Thyroid gland (tissue), 4 donors: ENCODE measurements at regions not wholly inside any gene's neighbourhood (a gene's known extent, or its start where the extent isn't known, plus 50 kb on each side); places are given as distances from the start of the nearest gene placed in this dataset.

ENCODE experiments used
- POLR2A ChIP-seq, 2 donors: fragments of 450-650 bp; IDR thresholded peaks; one replicate each; pipeline ENCODE4 v1.6.1; 2017; ENCODE audit warnings: antibody characterized with exemption in 2 of 2, mild to moderate bottlenecking in 2 of 2, moderate library complexity in 1 of 2
- TF ChIP-seq, protein P1 (sequence below), 6 experiments: fragments of 200-600 bp in 3 of 6; fragments of 450-650 bp in 3 of 6; sonication (generic) in 3 of 6; IDR thresholded peaks; one replicate each; pipeline ENCODE4 v1.5.1; 2016 to 2019; ENCODE audit warnings: antibody characterized with exemption in 6 of 6, mild to moderate bottlenecking in 2 of 6, inconsistent platforms in 1 of 6, moderate library complexity in 1 of 6

DNA sequence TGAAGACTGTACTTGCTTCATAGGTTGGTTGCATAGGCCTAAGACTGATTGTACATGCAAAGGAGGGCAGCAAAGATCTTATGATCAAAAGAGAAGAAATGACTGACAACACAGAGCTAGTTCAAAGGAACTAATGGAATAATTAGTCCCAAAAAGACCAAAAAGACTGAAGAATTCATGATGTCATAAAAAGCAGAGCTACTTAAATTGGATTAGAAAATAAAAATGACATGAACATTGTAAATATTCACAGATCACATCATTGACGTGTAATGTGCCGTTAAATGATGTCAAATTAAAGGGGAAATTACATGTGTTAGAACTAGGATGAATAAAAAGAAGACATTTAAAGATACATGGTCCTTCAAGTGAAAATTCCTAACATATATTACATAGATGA, 616.8 kb downstream of the NR4A2 start:
- TF ChIP-seq, protein P1, sequence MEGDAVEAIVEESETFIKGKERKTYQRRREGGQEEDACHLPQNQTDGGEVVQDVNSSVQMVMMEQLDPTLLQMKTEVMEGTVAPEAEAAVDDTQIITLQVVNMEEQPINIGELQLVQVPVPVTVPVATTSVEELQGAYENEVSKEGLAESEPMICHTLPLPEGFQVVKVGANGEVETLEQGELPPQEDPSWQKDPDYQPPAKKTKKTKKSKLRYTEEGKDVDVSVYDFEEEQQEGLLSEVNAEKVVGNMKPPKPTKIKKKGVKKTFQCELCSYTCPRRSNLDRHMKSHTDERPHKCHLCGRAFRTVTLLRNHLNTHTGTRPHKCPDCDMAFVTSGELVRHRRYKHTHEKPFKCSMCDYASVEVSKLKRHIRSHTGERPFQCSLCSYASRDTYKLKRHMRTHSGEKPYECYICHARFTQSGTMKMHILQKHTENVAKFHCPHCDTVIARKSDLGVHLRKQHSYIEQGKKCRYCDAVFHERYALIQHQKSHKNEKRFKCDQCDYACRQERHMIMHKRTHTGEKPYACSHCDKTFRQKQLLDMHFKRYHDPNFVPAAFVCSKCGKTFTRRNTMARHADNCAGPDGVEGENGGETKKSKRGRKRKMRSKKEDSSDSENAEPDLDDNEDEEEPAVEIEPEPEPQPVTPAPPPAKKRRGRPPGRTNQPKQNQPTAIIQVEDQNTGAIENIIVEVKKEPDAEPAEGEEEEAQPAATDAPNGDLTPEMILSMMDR (IDR thresholded peaks at IDR 0.05), result no peak
- no peak for TF ChIP-seq POLR2A (IDR thresholded peaks at IDR 0.05)
